KG1 (cell line): ENCODE measurements at regions not wholly inside any gene's neighbourhood (a gene's known extent, or its start where the extent isn't known, plus 50 kb on each side); places are given as distances from the start of the nearest gene placed in this dataset.

Source experiments
- DNase-seq: peaks from one replicate; lab custom pipeline; 2025; lab: John Stamatoyannopoulos, UW

GRCh38 chr9:129236441-129237145, 58.5 kb upstream of the IER5L start:
- no peak for DNase-seq

GRCh38 chr9:129235931-129236331, 57.9 kb upstream of the IER5L start:
- no peak for DNase-seq

- DNase-seq, result no peak
These were observed 57.2 kb upstream of the IER5L start for GRCh38 chr9:129235041-129235930.

- DNase-seq, result no peak
These were observed 56.4 kb upstream of the IER5L start for GRCh38 chr9:129234491-129234890.

- DNase-seq, result no peak
These were observed 55.0 kb upstream of the IER5L start for GRCh38 chr9:129232839-129233591.

- DNase-seq, result no peak
These were observed 53.7 kb upstream of the IER5L start for GRCh38 chr9:129231759-129232158.

- DNase-seq, result no peak
These were observed 53.1 kb upstream of the IER5L start for GRCh38 chr9:129231022-129231739.

GRCh38 chr9:129230302-129230701, 52.2 kb upstream of the IER5L start:
- no peak for DNase-seq
